NOMO-1 treated with DMSO at 0.1 percent for 48 hours (cell line): ENCODE measurements at regions not wholly inside any gene's neighbourhood (a gene's known extent, or its start where the extent isn't known, plus 50 kb on each side); places are given as distances from the start of the nearest gene placed in this dataset.
A peak's percentile ranks its signal among the peaks of the same experiment; 100 is the strongest.
"Not testable (repeated sequence)": the region's sequence is repeated elsewhere in the genome, so short reads cannot be mapped to it uniquely, and the experiment has no call there.

Source experiments
- DNase-seq: peaks from one replicate; lab custom pipeline; 2025; ENCODE audit not compliant: unreplicated experiment; lab: John Stamatoyannopoulos, UW

DNA sequence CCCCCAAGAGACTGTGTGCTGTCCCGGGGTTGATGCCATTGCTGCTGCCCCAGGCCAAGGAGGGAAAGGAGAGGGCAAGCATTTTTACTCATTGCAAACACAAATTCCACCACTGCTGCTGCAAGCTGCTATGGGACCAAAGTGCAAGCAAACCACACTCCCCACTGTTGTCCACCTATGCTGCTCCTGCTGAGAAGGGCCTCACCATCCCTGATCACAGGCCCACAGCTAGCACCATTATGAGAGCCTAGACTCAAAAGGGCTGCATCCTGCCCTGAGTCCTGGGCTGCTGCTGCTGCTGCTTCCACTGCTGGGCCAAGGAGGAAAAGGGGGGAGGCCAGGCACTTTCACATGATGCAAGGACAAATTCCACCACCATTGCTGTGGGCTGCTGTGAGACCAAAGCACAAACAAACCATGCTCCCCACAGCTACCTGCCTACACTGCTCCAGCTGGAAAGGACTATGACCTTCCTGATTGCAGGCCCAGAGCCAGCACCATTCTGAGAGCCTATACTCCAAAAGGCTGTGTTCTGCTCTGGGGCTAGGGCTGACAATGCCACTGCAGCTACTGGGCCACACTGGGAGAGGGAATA is 218.2 kb upstream of the ZCCHC13 start:
- no peak for DNase-seq

DNA sequence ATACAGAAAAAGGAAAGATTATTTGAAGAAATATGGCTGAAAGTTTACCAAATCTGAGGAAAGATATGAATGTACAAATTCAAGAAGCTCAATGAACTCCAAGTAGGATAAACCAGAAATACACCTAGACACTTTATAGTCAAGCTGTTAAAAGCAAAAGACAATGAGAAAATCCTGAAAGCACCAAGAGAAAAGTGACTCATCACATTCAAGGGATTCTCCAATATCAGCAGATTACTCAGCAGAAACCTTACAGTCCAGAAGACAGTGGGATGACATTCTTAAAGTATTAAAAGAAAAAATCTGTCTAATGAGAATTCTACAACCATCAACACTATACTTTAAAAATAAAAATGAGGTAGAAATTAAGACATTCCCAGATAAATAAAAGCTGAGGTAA is 223.8 kb upstream of the ZCCHC13 start:
- DNase-seq, result no peak

DNA sequence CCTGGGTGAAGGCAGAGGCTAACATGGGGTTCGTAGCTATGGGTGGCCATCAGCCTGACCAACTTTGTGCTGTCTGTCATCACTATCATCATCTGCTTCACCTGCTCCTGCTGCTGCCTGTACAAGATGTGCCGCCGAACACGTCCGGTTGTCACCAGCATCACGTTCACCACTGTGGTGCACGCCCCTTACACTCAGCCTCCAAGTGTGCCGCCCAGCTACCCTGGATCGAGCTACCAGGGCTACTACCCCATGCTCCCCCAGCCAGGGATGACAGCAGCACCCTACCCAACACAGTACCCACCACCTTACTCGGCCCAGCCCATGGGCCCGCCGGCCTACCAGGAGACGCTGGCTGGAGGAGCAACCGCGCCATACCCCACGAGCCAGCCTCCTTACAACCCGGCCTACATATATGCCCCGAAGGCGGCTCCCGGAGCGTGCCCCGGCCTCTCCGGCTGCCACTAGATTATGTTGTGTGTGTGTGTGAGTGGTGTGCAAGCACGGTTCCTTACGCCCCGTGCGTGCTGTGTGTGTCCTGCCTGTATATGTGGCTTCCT is 213.4 kb upstream of the XIST start:
- DNase-seq, result no peak

- DNase-seq, result no peak
These were observed 211.1 kb upstream of the XIST start for GRCh38 chrX:74063426-74064155.

DNA sequence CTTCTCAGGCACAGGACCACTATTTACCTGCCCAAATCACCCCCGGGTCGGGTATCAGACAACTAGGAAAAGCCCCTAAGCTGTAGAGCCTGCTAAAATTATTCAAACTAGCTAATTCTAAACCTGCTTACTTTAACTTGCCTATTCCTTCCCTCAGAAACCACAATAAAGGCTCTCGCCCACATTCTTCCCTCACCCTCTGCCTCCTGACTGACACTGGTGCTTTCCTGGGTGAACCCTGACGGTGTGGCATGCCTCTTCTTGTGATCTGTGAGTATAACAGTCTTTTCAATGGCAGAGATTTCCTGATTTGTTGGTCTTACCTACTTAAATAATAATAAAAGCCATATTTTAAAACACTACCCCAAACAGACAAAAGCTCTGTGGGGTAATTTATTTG is 209.4 kb upstream of the XIST start:
- DNase-seq, result no peak

DNA sequence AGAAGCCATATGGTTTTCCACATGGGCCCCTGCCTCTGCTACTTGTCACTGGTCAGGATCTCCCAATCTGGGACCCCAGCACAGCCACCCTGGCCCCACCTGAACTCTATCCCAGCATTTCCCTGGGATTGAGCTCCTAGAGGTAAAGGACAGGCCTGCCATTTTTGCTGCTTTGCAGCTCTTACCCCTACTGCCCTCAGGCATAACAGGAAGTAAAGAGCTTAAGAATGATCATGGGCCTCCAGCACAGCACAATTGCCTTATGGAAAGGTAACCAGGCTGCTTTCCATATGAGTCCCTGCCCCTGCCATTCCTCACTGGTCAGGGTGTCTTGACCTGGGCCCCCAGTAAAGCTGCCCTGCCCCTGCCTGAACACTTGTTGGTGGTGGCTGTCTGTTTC is 196.6 kb upstream of the XIST start:
- no peak for DNase-seq

DNA sequence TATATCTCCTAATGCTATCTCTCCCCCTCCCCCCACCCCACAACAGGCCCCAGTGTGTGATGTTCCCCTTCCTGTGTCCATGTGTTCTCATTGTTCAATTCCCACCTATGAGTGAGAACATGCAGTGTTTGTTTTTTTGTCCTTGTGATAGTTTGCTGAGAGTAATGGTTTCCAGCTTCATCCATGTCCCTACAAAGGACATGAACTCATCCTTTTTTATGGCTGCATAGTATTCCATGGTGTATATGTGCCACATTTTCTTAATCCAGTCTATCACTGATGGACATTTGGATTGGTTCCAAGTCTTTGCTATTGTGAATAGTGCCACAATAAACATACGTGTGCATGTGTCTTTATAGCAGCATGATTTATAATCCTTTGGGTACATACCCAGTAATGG is 181.6 kb upstream of the XIST start:
- not testable (repeated sequence) for DNase-seq

DNA sequence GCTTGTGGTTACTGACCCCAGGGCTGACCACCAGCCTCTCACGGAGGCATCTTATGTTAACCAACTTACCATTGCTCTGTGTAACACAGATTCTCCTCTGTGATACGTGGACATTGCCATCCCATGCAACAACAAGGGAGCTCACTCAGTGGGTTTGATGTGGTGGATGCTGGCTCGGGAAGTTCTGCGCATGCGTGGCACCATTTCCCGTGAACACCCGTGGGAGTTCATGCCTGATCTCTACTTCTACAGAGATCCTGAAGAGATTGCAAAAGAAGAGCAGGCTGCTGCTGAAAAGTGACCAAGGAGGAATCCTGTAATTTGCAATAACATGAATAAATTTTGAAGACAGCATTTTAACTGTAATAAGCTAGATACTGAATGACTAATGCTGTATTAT is 179.0 kb upstream of the XIST start:
- not testable (repeated sequence) for DNase-seq

GRCh38 chrX:74030766-74031165 is 178.3 kb upstream of the XIST start:
- not testable (repeated sequence) for DNase-seq

DNA sequence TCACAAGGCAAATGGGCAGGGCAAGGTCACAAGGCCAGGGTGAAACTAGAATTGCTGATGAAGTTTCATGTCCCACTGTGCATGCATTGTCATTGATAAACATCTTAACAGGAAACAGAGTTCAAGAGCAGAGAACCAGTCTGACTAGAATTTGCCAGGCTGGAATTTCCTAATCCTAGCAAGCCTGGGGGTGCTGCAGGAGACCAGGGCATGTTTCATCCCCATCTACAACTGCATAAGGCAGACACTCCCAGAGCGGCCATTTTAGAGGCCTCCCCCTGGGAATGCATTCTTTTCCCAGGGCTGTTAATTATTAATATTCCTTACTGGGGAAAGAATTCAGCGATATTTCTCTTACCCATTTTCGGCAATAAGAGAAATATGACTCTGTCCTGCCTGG is 172.6 kb upstream of the XIST start:
- not testable (repeated sequence) for DNase-seq

DNA sequence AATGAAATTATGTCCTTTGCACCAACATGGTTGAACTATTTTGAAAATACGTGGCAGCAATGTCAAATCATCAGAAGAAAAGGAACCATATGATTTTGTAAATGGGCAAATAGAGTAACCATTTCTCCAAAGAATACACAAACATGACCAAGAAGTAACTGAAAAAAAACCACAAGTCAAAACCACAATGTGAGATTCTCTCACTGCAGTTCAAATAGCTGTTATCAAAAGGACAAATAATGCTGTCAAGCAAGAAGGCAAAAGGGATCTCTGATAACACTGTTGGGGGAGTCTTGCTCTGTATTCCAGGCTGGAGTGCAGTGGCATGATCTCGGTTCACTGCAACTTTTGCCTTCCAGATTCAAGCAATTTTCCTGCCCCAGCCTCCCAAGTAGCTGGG is 170.7 kb upstream of the XIST start:
- DNase-seq, result no peak

- DNase-seq, result no peak
These were observed 165.7 kb upstream of the XIST start for GRCh38 chrX:74018253-74018652.

DNA sequence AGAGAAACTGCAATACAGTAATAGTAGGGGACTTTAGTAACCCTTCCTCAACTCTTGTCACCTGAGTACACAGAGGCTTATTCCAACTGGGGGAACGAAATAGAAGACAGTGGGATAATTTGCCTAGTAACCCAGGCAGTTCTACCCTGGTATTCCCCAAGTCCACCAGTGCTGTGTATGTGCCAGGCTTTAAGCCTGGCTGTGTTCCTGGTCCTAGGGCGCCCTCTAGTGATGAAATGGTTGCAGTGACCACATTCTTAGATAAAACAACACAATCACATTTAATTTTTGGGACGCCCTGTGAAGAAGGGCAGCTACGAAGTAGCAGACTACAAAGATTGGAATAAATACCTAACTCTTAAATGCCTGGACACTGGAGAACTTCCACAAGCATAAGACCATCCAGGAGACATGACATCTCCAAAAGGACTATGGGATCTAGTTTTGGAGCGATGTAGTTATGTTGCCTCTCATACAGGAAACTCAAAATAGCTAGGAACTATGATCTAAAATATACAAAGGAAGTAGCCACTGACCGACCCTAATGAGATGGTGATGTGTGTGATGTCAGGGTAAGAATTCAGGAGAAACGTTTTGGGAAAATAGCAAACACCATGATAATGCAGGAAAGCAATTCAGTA is 163.0 kb upstream of the XIST start:
- DNase-seq, result peak; percentile 55

- DNase-seq, result no peak
These were observed 156.5 kb upstream of the XIST start for GRCh38 chrX:74009041-74009440.

DNA sequence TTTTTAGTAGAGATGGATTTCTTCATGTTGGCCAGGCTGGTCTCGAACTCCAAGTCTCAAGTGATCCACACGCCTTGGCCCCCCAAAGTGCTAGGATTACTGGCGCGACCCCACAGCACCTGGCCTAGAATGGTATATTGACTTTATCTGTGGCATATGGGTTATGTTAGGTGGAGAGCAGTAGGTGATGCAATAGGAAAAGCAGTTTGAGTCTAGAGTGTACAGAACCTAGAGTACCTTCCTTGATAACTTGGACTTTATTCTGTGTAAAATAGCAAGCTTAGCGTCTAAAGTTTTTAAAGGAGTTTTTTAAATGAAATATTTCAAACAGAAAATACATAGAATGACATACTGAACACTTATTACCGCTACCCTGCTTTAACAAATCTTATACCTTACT is 139.5 kb upstream of the XIST start:
- DNase-seq, result no peak

- no peak for DNase-seq
These were observed 134.7 kb upstream of the XIST start for GRCh38 chrX:73987166-73987565.

DNA sequence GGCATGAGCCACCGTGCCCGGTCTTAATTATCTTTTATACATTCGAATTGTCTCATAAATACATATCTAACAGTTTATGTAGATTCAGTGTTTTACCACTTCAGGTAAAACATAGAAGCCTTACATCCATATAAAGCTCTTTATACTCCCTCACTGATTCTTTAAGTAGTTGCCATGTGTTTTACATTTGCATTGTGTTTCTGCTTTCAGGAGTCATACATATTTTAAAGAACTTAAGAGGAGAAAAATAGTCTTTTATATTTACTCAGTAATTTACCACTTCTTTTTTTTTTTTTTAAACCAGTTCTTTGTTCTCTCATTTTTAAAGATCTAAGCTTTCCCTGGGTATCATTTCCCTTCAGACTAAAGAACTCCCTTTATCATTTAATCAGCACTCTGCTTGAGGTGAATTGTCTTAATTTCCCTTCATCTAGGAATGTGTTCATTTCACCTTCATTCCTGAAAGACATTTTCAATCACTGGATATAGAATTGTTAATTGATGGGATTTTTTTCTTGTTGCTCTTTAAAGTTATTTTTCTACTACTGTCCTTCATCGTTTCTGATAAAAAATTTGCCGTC is 127.1 kb upstream of the XIST start:
- DNase-seq, result no peak

DNA sequence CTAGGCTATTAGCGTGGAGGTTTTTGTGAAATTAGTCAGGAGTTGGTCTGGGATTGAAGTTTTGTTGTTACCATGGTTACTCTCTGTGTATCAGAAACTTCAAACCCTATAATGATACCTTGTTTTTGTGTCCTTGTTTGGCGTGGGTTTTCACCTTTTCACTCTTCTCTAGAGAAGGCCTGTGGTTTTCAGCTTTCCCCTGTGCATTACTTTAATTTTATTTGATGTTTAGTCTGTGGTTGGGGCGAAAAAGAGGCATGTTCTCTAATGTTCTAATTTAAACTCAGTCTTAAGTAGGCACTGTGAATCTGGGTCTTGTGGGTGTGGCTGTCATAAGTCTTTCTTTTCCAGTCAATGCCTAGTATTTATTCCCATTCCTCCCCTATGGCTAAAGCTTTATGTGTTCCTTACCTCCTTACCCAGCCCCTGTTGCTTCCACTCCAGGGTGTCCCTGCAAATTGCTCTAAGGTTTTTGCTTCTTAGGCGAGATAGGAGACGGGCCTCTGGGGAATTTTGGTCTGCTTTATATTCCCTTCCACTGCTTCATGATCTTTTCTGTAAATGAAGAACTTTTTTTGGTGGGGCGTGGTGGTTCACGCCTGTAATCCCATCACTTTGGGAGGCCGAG is 125.1 kb upstream of the XIST start:
- no peak for DNase-seq

- not testable (repeated sequence) for DNase-seq
These were observed 114.9 kb upstream of the XIST start for GRCh38 chrX:73967461-73967860.

DNA sequence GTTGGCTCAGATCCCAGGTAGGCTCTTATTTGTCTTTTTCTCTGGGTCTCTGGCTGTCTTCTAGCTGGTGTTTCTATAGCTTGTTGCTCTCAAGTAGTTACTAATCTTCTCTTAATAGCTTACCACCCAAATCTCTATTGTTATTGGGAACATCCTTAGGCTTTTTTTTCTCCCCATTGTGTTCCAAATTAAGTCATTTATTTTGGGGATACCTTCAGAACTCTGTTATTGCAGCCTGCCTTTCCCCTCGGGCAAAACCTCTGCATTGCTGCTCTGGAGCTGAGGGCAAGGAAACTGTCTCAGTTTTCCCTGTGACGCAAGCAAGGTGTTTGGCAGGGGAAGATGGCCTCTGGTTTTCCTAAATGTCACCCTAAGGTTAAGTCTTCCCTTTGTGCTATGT is 113.3 kb upstream of the XIST start:
- no peak for DNase-seq

DNA sequence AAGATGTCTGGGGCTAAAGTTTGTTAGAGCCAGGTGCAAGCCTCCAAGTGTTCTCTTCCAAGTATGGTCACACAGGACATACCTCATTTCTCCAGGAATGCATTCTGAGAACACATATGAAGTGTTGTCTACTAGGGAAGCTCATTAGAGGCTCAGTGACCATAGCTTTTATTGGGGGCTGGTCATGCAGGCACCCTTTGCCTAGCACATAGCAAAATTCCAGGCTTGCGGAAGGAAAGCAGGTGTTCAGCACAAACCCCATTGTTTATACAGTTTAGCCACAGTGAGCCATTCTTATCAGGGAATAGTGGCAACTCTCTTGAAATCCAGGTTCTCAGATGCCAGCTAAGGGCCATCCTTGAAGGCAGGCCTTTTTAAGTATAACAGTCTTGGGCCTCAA is 112.1 kb upstream of the XIST start:
- no peak for DNase-seq
